Tibial artery (tissue), 4 donors: ENCODE measurements at regions not wholly inside any gene's neighbourhood (a gene's known extent, or its start where the extent isn't known, plus 50 kb on each side); places are given as distances from the start of the nearest gene placed in this dataset.

Source experiments
- DNase-seq, 2 donors: peaks; one replicate each; pipeline ENCODE4 v3.0.0-alpha.2; 2019
- H3K27ac ChIP-seq, 2 donors: fragments of 200-600 bp; sonication (generic) in 1 of 2; 1 replicate in 1 of 2; 2 replicates in 1 of 2; pipeline ENCODE4 v1.5.1; 2018 to 2019; ENCODE audit warnings: mild to moderate bottlenecking in 1 of 2
- H3K27me3 ChIP-seq, 2 donors: fragments of 200-600 bp; sonication (generic) in 1 of 2; one replicate each; pipeline versions ENCODE4 v1.5.1 to v1.6.0; 2016 to 2019
- H3K36me3 ChIP-seq, 3 donors: fragments of 200-600 bp; sonication (generic) in 2 of 3; one replicate each; pipeline ENCODE4 v1.5.1; 2016 to 2019; ENCODE audit warnings: mild to moderate bottlenecking in 2 of 3
- H3K4me1 ChIP-seq, 4 donors: fragments of 200-600 bp; sonication (generic) in 2 of 4; 1 replicate in 3 of 4; 2 replicates in 1 of 4; pipeline ENCODE4 v1.5.1; 2016 to 2019
- H3K4me3 ChIP-seq, 2 donors: fragments of 200-600 bp; sonication (generic) in 1 of 2; 1 replicate in 1 of 2; 2 replicates in 1 of 2; pipeline ENCODE4 v1.5.1; 2018 to 2019; ENCODE audit warnings: mild to moderate bottlenecking in 2 of 2
- H3K9me3 ChIP-seq, 3 donors: fragments of 200-600 bp; sonication (generic) in 1 of 3; one replicate each; pipeline ENCODE4 v1.5.1; 2016 to 2019
- intact Hi-C: fragments of 100-400 bp; cut with DNase I; formaldehyde crosslinking; loops from one replicate; pipeline ENCODE4 v1.15.0; 2023; ENCODE audit warnings: low total_unique reads
- TF ChIP-seq, protein P1 (sequence below), 2 experiments: fragments of 200-600 bp in 1 of 2; fragments of 450-650 bp in 1 of 2; IDR thresholded peaks; one replicate each; pipeline ENCODE4 v1.5.1; 2017 to 2019; ENCODE audit warnings: antibody characterized with exemption in 2 of 2, mild to moderate bottlenecking in 1 of 2, moderate library complexity in 1 of 2

DNA sequence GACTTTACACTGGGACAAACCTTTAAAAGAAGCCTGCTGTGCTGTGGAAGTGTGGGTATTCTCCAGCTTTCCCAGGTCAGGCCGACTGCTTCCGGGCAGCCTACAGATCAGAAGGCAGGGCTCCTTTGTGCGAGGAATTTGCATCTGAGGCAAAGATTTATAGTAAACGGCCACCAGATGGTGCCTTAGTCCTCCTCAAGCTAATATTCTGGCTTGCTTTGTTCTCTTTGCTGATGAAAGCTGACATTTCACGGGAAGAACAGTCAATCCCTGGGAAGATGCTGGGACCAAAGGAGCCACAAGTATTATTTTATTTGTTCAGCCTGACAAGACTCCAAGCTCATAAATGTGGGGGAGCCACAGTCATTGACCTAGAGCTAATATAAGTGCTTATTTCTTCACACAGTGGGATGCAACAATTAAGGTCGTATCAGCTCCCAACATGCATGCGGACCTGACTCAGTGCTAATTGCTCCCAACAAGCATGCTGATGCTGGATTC lies 120.7 kb upstream of the TRIM2 start:
- intact Hi-C loops: no loop called here
- H3K27ac ChIP-seq: no peak overlapping the region
- H3K4me1 ChIP-seq: peaks cover 0 to 12% (median 5%) of the 10 kb centered on the region in 4 donors
- H3K27me3 ChIP-seq: no peaks in the 10 kb centered on the region
- TF ChIP-seq, protein P1, sequence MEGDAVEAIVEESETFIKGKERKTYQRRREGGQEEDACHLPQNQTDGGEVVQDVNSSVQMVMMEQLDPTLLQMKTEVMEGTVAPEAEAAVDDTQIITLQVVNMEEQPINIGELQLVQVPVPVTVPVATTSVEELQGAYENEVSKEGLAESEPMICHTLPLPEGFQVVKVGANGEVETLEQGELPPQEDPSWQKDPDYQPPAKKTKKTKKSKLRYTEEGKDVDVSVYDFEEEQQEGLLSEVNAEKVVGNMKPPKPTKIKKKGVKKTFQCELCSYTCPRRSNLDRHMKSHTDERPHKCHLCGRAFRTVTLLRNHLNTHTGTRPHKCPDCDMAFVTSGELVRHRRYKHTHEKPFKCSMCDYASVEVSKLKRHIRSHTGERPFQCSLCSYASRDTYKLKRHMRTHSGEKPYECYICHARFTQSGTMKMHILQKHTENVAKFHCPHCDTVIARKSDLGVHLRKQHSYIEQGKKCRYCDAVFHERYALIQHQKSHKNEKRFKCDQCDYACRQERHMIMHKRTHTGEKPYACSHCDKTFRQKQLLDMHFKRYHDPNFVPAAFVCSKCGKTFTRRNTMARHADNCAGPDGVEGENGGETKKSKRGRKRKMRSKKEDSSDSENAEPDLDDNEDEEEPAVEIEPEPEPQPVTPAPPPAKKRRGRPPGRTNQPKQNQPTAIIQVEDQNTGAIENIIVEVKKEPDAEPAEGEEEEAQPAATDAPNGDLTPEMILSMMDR (IDR thresholded peaks at IDR 0.05): peak; percentile 58 to 71
- no peak overlapping the region for H3K4me3 ChIP-seq
- DNase-seq: no peak
- H3K9me3 ChIP-seq: no peaks in the 10 kb centered on the region
- H3K36me3 ChIP-seq: no peaks in the 10 kb centered on the region

DNA sequence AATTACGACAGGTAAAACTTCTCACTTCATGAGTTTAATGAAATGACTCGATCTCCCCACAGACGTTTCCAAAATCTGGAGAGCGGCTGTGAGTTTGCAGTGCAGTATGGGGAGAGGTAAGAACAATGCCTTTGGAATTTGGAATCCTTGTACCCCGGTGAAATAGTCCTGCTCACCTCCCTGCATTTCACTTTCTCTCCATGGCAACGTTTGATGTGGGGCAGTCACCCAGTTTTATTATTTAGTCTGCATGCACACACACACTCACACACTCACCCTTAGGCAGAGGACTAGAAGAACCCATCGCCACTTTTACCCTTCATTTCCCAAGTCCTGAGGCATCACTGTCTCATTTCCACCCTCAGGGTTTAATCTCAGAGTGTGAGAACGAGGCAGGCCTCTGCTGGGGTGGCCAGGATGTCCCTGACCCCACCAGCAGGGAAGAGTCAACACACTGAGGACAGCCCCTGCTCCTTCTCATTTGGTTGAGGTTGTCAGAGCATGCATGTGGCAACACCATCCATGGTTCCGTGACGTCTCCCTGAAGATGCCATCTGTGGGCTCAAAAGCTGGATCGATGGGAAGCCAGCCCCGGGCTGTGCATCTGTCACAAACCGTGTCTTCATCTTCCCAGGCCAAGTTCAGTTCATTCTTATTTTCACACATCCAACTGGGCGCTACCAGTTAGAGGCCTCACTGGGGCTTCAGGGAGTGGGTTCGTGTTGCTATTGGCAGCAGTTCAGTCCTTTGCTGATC lies 119.8 kb upstream of the TRIM2 start:
- H3K9me3 ChIP-seq: no peaks in the 10 kb centered on the region
- no peak overlapping the region for H3K4me3 ChIP-seq
- intact Hi-C loops: loop anchor here (2.0 kb wide), 1 partner anchor 42 kb away; no protein-coding TSS in a partner anchor
- no peaks in the 10 kb centered on the region for H3K36me3 ChIP-seq
- no peak overlapping the region for H3K27ac ChIP-seq
- TF ChIP-seq, protein P1 (IDR thresholded peaks at IDR 0.05): no peak
- no peaks in the 10 kb centered on the region for H3K27me3 ChIP-seq
- DNase-seq: no peak
- peaks cover 0 to 21% (median 10%) of the 10 kb centered on the region in 4 donors for H3K4me1 ChIP-seq

DNA sequence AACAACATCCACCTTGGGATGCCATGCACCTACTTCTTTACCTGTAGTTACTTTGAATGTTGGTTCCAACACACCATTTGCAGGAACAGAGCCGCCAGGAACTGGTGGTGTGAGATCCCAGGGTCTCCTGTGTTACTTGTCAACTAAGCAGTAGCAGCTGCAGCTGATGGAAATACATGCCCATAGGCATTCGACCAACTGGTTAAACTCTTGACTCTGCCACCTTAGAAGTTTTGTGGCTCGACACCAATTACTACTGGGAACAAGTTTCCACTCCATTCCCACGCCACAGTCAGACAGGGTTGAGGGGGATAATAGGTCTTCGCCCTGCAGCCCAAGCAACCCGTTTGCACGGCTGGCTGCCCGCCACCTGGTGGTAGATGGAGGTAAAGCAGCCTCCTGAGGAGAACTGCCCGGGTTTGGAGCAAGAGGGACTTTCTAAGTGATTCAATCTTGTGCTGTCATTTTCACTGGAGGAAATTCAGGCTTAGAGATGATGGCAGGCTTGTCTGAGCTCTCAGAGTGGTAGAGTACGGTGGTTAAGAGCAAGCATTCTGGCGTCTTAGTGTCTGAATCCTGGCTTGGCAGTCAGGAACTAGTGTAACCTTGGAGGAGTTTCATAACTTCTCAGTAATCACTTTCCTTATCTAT lies 119.1 kb upstream of the TRIM2 start:
- H3K27ac ChIP-seq: no peak overlapping the region
- H3K4me1 ChIP-seq: peaks cover 0 to 27% (median 13%) of the 10 kb centered on the region in 4 donors
- DNase-seq: peak; percentile 64 to 77
- H3K4me3 ChIP-seq: no peak overlapping the region
- TF ChIP-seq, protein P1 (IDR thresholded peaks at IDR 0.05): peak; percentile 84 to 92
- no peaks in the 10 kb centered on the region for H3K36me3 ChIP-seq
- intact Hi-C loops: loop anchor here (2.0 to 5.0 kb wide), 2 partner anchors 42 to 238 kb away; no protein-coding TSS in a partner anchor
- no peaks in the 10 kb centered on the region for H3K27me3 ChIP-seq
- H3K9me3 ChIP-seq: no peaks in the 10 kb centered on the region

GRCh38 chr4:153087671-153088194 lies 116.5 kb upstream of the TRIM2 start:
- intact Hi-C loops: loop anchor here (5.0 kb wide), 1 partner anchor 240 kb away; no protein-coding TSS in a partner anchor

GRCh38 chr4:153089742-153090141 lies 114.5 kb upstream of the TRIM2 start:
- H3K4me1 ChIP-seq: peaks cover 0 to 27% (median 11%) of the 10 kb centered on the region in 4 donors
- intact Hi-C loops: loop anchor here (5.0 kb wide), 1 partner anchor 242 kb away; no protein-coding TSS in a partner anchor
- DNase-seq: no peak

More at GRCh38 chr4:153087671-153088194, 116.5 kb upstream of the TRIM2 start:
- H3K4me3 ChIP-seq: no peak overlapping the region
- H3K27me3 ChIP-seq: no peaks in the 10 kb centered on the region
- no peaks in the 10 kb centered on the region for H3K36me3 ChIP-seq
- peaks cover 0 to 27% (median 13%) of the 10 kb centered on the region in 4 donors for H3K4me1 ChIP-seq
- no peaks in the 10 kb centered on the region for H3K9me3 ChIP-seq
- TF ChIP-seq, protein P1 (IDR thresholded peaks at IDR 0.05): no peak
- H3K27ac ChIP-seq: no peak overlapping the region
- DNase-seq: no peak

More at GRCh38 chr4:153089742-153090141, 114.5 kb upstream of the TRIM2 start:
- no peaks in the 10 kb centered on the region for H3K27me3 ChIP-seq
- H3K27ac ChIP-seq: no peak overlapping the region
- no peak overlapping the region for H3K4me3 ChIP-seq
- H3K36me3 ChIP-seq: no peaks in the 10 kb centered on the region
- TF ChIP-seq, protein P1 (IDR thresholded peaks at IDR 0.05): no peak
- H3K9me3 ChIP-seq: no peaks in the 10 kb centered on the region
